Lower lobe of right lung (tissue), 2 donors: ENCODE measurements at regions not wholly inside any gene's neighbourhood (a gene's known extent, or its start where the extent isn't known, plus 50 kb on each side); places are given as distances from the start of the nearest gene placed in this dataset.
A peak's percentile ranks its signal among the peaks of the same experiment; 100 is the strongest.

Experiments
- ATAC-seq, 2 donors: fragments of 200-7000 bp; cut with Tn5 transposase; one replicate each; pipeline ENCODE4 v1.9.1; 2020 to 2022; ENCODE audit warnings: mild to moderate bottlenecking in 2 of 2, moderate library complexity in 2 of 2
- DNase-seq: peaks from one replicate; pipeline ENCODE4 v3.0.0-alpha.2; 2020
- H3K27ac ChIP-seq: fragments of 200-600 bp; one replicate; pipeline ENCODE4 v1.8.0; 2022
- H3K27me3 ChIP-seq: fragments of 200-600 bp; one replicate; pipeline ENCODE4 v1.8.0; 2022; ENCODE audit warnings: low read depth
- H3K36me3 ChIP-seq: fragments of 200-600 bp; one replicate; pipeline ENCODE4 v1.8.0; 2022; ENCODE audit warnings: mild to moderate bottlenecking
- H3K4me1 ChIP-seq: fragments of 200-600 bp; one replicate; pipeline ENCODE4 v1.8.0; 2022
- H3K4me3 ChIP-seq: fragments of 200-600 bp; one replicate; pipeline ENCODE4 v1.8.0; 2022; ENCODE audit warnings: mild to moderate bottlenecking
- H3K9me3 ChIP-seq: fragments of 200-600 bp; one replicate; pipeline ENCODE4 v1.8.0; 2022
- intact Hi-C: fragments of 100-400 bp; cut with DNase I; formaldehyde crosslinking; loops from one replicate; pipeline ENCODE4 v1.11.0; 2022
- TF ChIP-seq, protein P1 (sequence below): fragments of 200-600 bp; IDR thresholded peaks from one replicate; pipeline ENCODE4 v1.8.0; 2022; ENCODE audit warnings: antibody characterized with exemption, mild to moderate bottlenecking
- donor health status: DM: no; HTN: yes; CAD: no; lungs with severe emphysema.

DNA sequence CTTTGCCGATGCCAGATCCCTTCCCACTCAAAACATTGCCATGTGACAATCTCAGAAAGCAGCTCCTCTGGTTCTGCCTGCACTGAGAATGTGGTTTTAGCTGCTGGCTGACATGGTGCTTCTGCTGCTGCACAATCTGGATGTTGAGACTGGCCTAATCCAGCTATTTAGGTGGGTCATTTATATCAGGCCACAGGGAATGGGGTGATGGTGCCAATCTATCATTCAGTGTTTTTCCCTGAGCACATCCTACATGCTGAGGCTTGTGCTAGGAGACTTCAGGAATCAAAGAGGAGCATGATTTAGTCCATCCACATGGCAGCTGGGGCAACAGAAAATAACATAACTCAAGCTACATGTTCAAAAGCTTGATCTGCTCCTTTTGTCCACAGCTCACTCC, 144.7 kb downstream of the CYRIA start:
- Histone ChIP-seq H3K36me3 (no peaks in the 10 kb centered on the region), H3K9me3 (no peaks in the 10 kb centered on the region), H3K27ac (no peak overlapping the region), H3K27me3 (no peaks in the 10 kb centered on the region), H3K4me3 (no peak overlapping the region), H3K4me1 (no peaks in the 10 kb centered on the region)
- TF ChIP-seq, protein P1, sequence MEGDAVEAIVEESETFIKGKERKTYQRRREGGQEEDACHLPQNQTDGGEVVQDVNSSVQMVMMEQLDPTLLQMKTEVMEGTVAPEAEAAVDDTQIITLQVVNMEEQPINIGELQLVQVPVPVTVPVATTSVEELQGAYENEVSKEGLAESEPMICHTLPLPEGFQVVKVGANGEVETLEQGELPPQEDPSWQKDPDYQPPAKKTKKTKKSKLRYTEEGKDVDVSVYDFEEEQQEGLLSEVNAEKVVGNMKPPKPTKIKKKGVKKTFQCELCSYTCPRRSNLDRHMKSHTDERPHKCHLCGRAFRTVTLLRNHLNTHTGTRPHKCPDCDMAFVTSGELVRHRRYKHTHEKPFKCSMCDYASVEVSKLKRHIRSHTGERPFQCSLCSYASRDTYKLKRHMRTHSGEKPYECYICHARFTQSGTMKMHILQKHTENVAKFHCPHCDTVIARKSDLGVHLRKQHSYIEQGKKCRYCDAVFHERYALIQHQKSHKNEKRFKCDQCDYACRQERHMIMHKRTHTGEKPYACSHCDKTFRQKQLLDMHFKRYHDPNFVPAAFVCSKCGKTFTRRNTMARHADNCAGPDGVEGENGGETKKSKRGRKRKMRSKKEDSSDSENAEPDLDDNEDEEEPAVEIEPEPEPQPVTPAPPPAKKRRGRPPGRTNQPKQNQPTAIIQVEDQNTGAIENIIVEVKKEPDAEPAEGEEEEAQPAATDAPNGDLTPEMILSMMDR: no peak
- ATAC-seq (no peak), DNase-seq (no peak)
- intact Hi-C loops: no loop called here

DNA sequence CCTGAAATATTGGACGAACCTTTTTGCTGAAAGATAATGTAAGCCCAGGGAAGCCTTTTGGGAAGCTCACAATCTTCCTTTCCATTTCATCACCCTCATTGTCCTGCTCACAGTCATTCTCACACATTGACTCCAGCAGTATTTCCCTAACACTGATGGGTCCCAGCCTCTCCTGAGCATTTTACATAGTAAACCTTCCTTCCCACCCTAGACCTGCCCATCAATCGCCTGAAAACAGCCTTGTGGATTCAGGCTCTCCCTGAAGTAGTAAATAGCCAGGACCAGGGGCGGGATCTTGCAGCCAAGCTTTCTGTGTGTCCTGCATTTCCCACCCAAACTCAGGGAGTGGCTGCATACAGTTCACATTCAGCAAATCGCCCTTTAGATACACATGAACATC, 149.9 kb downstream of the CYRIA start:
- no peaks in the 10 kb centered on the region for H3K36me3 ChIP-seq
- TF ChIP-seq, protein P1: no peak
- H3K27me3 ChIP-seq: peaks cover 18% of the 10 kb centered on the region
- DNase-seq: no peak
- H3K27ac ChIP-seq: no peak overlapping the region
- H3K9me3 ChIP-seq: no peaks in the 10 kb centered on the region
- H3K4me1 ChIP-seq: no peaks in the 10 kb centered on the region
- intact Hi-C loops: no loop called here
- H3K4me3 ChIP-seq: no peak overlapping the region
- no peak for ATAC-seq

DNA sequence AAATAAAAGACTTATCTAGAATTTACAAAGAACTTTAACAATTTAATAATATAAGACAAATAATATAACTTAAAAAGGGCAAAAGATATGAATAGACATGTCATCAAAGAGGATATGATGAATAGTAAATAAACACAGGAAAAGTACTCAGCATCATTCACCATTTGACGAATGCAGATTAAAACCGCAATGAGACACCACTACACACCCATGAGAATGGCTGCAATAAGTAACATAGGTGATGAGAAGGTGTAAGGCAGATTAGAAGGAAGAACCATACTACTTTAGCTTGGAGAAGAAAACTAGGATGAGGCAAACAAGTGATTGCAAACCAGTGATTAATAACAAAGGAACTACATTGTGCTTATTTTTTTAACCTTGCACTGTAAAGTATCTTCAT, 152.0 kb downstream of the CYRIA start:
- intact Hi-C loops: no loop called here
- ATAC-seq (no peak), DNase-seq (no peak)
- no peaks in the 10 kb centered on the region for H3K9me3 ChIP-seq
- no peak overlapping the region for H3K27ac ChIP-seq
- TF ChIP-seq, protein P1: no peak
- H3K27me3 ChIP-seq: peaks cover 33% of the 10 kb centered on the region
- H3K4me1 ChIP-seq: no peaks in the 10 kb centered on the region
- no peaks in the 10 kb centered on the region for H3K36me3 ChIP-seq
- no peak overlapping the region for H3K4me3 ChIP-seq

DNA sequence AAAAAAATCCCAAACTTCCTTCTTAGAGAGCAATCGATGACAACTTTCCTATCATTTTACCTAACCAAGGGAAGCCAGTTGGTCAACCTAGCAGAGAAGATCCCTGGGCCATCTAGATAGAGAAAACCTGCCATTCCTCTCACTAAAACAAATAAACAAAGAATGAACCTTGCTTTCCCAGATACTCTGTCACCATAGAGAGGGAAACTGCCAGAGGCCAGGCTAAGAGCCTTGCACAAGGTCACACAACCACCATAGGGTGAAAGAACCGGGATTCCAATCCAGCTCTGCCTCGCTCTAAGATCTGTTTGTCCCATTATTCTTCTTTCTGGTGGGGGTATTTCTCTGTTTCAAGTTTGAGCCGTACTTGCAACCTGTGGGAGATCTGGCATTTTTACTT, 154.6 kb downstream of the CYRIA start:
- no peak for ATAC-seq
- peaks cover 52% of the 10 kb centered on the region for H3K27me3 ChIP-seq
- TF ChIP-seq, protein P1: no peak

DNA sequence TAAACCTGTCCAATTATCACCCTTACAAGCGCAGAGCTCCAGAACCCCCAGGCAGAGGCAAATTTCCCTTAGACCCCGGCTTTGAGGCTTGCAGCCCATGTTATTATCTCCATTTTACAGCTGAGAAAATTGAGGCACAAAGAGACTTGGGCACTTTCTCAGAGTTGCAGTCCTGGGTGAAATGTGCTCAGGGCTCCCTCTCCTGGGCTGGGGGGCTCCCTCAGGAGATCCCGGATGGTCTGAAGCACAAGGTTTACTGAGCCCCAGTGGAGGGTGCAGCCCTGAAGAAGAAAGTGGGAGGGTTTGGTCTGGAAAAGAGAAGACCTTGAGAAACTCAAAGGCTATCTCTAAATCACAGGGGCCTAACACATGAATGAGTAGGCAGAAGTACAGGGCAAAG, 156.6 kb downstream of the CYRIA start:
- ATAC-seq: no peak
- H3K9me3 ChIP-seq: no peaks in the 10 kb centered on the region
- intact Hi-C loops: no loop called here
- TF ChIP-seq, protein P1: no peak
- peaks cover 49% of the 10 kb centered on the region for H3K27me3 ChIP-seq
- H3K4me1 ChIP-seq: peaks cover 4% of the 10 kb centered on the region
- DNase-seq: no peak
- H3K4me3 ChIP-seq: no peak overlapping the region
- H3K27ac ChIP-seq: no peak overlapping the region
- no peaks in the 10 kb centered on the region for H3K36me3 ChIP-seq

More for the DNA sequence above, 154.6 kb downstream of the CYRIA start:
- no peak for DNase-seq
- Histone ChIP-seq H3K36me3 (no peaks in the 10 kb centered on the region), H3K9me3 (no peaks in the 10 kb centered on the region), H3K4me3 (no peak overlapping the region), H3K27ac (no peak overlapping the region), H3K4me1 (peaks cover 4% of the 10 kb centered on the region)
- intact Hi-C loops: no loop called here

DNA sequence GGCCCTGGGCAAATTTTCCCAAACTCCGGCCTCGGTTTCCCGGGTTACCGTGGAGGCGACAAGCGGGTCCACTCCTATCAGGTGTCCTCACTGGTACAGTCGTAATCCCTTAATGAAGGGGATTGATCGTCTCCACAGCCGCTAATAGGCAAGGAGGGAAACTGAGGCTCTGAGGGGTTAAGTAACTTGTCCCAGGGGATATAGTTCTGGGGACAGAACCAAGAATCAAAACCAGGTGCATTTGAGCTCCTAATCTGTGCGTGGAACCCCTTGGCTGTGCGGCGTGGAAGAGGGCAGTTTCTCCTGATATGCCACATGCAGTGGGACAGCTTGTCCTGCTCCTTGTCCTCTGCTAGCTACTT, 157.2 kb downstream of the CYRIA start:
- H3K4me3 ChIP-seq: peak overlapping the region; percentile 46
- intact Hi-C loops: no loop called here
- ATAC-seq (no peak), DNase-seq (no peak)
- H3K27me3 ChIP-seq: peaks cover 49% of the 10 kb centered on the region
- no peaks in the 10 kb centered on the region for H3K9me3 ChIP-seq
- H3K4me1 ChIP-seq: peaks cover 4% of the 10 kb centered on the region
- H3K27ac ChIP-seq: no peak overlapping the region
- H3K36me3 ChIP-seq: no peaks in the 10 kb centered on the region
- TF ChIP-seq, protein P1: no peak
